ENCODE measurements at regions not wholly inside any gene's neighbourhood (a gene's known extent, or its start where the extent isn't known, plus 50 kb on each side); places are given as distances from the start of the nearest gene placed in this dataset.

- ATAC-seq, result no peak
- Mint-ChIP-seq H3K9me3 (no peaks in the 10 kb centered on the region), H3K27ac (no peak overlapping the region), H3K4me3 (no peak overlapping the region), H3K4me1 (ENCODE audit: low read depth) (no peaks in the 10 kb centered on the region), H3K27me3 (peaks cover 9% of the 10 kb centered on the region), H3K36me3 (ENCODE audit: low read depth) (no peaks in the 10 kb centered on the region)
- CTCF ChIA-PET, result interaction anchor here (0.7 to 1.2 kb wide), 2 partner anchors 187 to 188 kb away, joined by 4 to 5 read pairs; no protein-coding TSS in a partner anchor
- DNase-seq, result no peak
- intact Hi-C loops (cut with micrococcal nuclease), result no loop called here
- POLR2A ChIA-PET, result no interaction called here
- no peak for TF ChIP-seq CTCF (IDR thresholded peaks at IDR 0.05)
Measured at GRCh38 chr11:36751996-36752395, 154.0 kb upstream of the RAG2 start.

DNA sequence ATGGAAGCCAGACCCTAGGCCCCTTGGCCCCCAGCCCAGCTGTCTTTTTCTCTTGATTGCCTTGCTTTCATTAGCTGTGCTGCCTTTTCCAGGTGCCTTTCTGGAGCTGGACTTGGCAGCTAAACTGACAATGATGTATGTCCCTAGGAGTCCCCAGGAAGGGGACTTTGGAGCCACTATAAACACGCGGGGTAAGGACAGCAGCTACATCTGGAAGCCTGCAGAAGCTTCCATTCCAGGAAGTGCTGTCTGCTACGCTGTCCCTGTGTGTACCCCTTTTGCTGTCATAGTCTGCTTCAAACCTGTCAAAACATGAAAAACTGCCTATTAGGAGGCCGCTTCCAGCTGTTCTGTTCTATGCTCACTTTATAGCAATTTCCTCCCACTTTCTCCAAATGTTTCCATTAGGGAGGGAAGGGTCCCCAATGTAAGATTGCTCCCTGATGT is 153.3 kb upstream of the RAG2 start:
- H3K27ac Mint-ChIP-seq, result no peak overlapping the region
- CTCF ChIA-PET, result interaction anchor here (0.7 to 5.9 kb wide), 4 partner anchors 39 to 187 kb away, joined by 4 to 201 read pairs (median 5); partner anchors contain the start of gene RAG1

GRCh38 chr11:36750349-36750748 is 152.3 kb upstream of the RAG2 start:
- no peaks in the 10 kb centered on the region for H3K4me1 Mint-ChIP-seq (ENCODE audit: low read depth)
- CTCF ChIA-PET, result interaction anchor here (0.9 to 5.9 kb wide), 4 partner anchors 38 to 186 kb away, joined by 3 to 201 read pairs (median 4); partner anchors contain the start of gene RAG1

More for the DNA sequence above, 153.3 kb upstream of the RAG2 start:
- no peak overlapping the region for H3K4me3 Mint-ChIP-seq
- no peaks in the 10 kb centered on the region for H3K36me3 Mint-ChIP-seq (ENCODE audit: low read depth)
- POLR2A ChIA-PET, result no interaction called here
- ATAC-seq, result no peak
- H3K4me1 Mint-ChIP-seq (ENCODE audit: low read depth), result no peaks in the 10 kb centered on the region
- no peak for TF ChIP-seq CTCF (IDR thresholded peaks at IDR 0.05)
- peaks cover 10% of the 10 kb centered on the region for H3K27me3 Mint-ChIP-seq
- H3K9me3 Mint-ChIP-seq, result no peaks in the 10 kb centered on the region
- DNase-seq, result no peak
- intact Hi-C loops (cut with micrococcal nuclease), result no loop called here

GRCh38 chr11:36748836-36749235 is 150.8 kb upstream of the RAG2 start:
- POLR2A ChIA-PET, result interaction anchor here (1.2 kb wide), 1 partner anchor 185 kb away, joined by 3 read pairs; no protein-coding TSS in a partner anchor
- intact Hi-C loops (cut with micrococcal nuclease), result no loop called here
- ATAC-seq, result no peak

More at GRCh38 chr11:36750349-36750748, 152.3 kb upstream of the RAG2 start:
- DNase-seq (peak; percentile 9), ATAC-seq (no peak)
- H3K4me3 Mint-ChIP-seq, result no peak overlapping the region
- H3K27ac Mint-ChIP-seq, result no peak overlapping the region
- intact Hi-C loops (cut with micrococcal nuclease), result no loop called here
- no peaks in the 10 kb centered on the region for H3K9me3 Mint-ChIP-seq
- peaks cover 14% of the 10 kb centered on the region for H3K27me3 Mint-ChIP-seq
- TF ChIP-seq CTCF (IDR thresholded peaks at IDR 0.05), result no peak
- POLR2A ChIA-PET, result no interaction called here
- H3K36me3 Mint-ChIP-seq (ENCODE audit: low read depth), result no peaks in the 10 kb centered on the region

More at GRCh38 chr11:36748836-36749235, 150.8 kb upstream of the RAG2 start:
- TF ChIP-seq CTCF (IDR thresholded peaks at IDR 0.05), result no peak
- Mint-ChIP-seq H3K4me3 (no peak overlapping the region), H3K27ac (no peak overlapping the region), H3K27me3 (peaks cover 18% of the 10 kb centered on the region), H3K36me3 (ENCODE audit: low read depth) (no peaks in the 10 kb centered on the region), H3K4me1 (ENCODE audit: low read depth) (peaks cover 3% of the 10 kb centered on the region), H3K9me3 (no peaks in the 10 kb centered on the region)
- CTCF ChIA-PET, result interaction anchor here (1.0 to 5.9 kb wide), 5 partner anchors 11 to 185 kb away, joined by 3 to 201 read pairs (median 5); partner anchors contain the start of gene RAG1
- no peak for DNase-seq

All from activated CD8-positive, alpha-beta T cell treated with anti-CD3 and anti-CD28 coated beads for 36 hours (primary cell).